GM21528 (cell line): ENCODE measurements at regions not wholly inside any gene's neighbourhood (a gene's known extent, or its start where the extent isn't known, plus 50 kb on each side); places are given as distances from the start of the nearest gene placed in this dataset.

ENCODE experiments used
- ATAC-seq: cut with Tn5 transposase; IDR thresholded peaks from one replicate; pipeline ENCODE4 v1.9.1; 2021; ENCODE audit warnings: mild to moderate bottlenecking, moderate library complexity; ENCODE audit not compliant: unreplicated experiment, low FRiP score

DNA sequence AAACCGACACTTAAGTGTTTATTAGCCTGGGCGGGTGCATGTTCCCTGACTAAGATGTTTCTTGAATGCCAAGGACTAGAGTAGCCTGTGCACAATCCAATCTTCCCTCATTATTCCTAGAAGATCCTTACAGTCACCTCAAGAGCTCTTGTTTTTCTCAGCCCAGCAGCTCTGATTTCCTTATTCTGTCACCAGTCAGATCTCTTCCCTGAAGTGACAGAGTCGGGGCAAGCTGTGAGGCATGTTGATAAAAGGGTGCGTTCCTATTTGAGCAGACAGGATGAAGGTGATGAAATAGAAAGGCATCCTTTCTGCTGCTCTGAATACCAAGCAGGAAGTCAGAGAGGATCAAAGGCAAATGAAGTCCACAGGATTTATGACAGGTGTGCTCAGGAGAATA is 125.6 kb upstream of the MCTP2 start:
- no peak for ATAC-seq

GRCh38 chr15:94100863-94101262 is 130.5 kb upstream of the MCTP2 start:
- no peak for ATAC-seq

DNA sequence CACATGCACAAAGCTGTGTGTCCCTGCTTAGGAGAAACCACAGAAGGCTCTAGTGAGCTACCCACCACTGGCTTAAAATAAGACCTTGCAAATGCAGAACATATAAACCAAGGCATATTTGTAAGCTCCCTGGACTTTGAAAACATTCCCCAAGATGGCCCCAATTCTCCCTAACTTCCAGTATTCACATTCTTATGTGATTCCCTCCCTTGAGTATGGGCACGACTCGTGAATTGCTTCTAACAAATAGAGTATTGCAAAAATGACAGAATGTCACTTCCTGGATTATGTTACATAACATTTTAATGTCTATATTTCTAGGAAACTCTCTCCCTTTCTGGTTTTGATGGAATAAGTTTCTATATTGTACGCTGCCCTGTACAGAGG is 131.8 kb upstream of the MCTP2 start:
- ATAC-seq: no peak

GRCh38 chr15:94098921-94099573 is 132.3 kb upstream of the MCTP2 start:
- ATAC-seq: no peak

DNA sequence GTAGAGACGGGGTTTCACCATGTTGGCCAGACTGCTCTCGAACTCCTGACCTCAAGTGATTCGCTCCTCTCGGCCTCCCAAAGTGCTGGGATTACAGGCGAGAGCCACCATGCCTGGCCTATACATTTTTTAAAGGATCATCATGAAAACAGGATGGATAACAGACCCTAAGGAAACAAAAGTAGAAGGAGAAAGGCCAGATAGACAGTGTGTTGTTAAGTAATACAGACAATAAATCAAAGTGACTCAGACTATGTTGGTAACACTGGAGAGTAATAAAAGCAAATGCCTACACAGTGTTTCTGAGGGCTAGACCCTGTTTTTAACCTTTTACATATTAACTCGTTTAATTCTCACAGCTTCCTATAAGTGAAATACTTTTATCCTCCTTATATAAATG is 133.8 kb upstream of the MCTP2 start:
- ATAC-seq: no peak

- no peak for ATAC-seq
These were observed 137.1 kb upstream of the MCTP2 start for GRCh38 chr15:94094310-94094709.

DNA sequence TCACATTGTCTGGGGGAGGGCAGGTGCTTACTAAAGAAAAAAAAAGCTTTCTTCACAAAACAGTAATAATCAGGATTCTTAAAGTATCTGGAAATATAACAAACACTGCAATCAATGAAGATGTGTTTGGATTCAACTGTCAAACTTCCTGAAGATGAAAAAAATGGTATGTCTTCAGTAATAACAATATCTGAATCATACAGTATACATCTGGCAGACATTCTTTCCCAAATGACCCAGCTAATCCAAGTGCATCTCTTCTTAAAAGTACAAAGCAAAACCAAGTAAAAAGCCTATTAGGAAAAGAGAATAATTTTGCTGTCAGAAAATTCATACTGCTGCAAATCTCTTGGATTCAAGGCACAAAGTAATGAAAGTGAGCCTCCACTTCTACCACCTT is 145.0 kb upstream of the MCTP2 start:
- no peak for ATAC-seq

DNA sequence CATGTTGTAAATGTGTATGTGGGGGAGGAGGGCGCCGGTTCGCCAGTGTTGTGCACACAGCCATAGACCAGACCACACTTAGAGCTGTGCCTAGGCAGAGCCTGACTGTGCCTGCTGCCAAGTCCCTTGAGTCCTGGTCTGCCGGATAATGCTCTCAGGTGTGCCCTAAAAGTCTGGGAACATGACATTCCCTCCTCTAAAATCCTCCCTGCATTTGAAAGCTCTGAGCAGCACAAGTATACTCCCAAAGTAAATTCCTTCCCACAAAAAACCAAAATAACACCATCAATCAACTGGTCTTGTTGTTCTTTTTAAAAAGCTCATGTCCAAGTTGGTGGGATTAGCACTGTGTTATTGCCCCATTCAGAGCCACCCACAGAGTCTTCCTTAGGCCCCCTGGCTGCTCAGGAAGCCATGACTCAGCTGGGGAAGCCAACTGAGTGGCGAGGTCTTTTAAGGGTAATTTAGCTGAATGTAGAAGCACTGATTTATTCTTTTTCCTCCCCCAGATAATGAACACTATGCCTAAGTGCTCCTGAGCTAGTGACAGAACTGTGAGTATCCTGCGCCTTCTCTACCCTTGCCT is 147.8 kb upstream of the MCTP2 start:
- ATAC-seq: no peak

- no peak for ATAC-seq
These were observed 149.5 kb upstream of the MCTP2 start for GRCh38 chr15:94081829-94082228.

DNA sequence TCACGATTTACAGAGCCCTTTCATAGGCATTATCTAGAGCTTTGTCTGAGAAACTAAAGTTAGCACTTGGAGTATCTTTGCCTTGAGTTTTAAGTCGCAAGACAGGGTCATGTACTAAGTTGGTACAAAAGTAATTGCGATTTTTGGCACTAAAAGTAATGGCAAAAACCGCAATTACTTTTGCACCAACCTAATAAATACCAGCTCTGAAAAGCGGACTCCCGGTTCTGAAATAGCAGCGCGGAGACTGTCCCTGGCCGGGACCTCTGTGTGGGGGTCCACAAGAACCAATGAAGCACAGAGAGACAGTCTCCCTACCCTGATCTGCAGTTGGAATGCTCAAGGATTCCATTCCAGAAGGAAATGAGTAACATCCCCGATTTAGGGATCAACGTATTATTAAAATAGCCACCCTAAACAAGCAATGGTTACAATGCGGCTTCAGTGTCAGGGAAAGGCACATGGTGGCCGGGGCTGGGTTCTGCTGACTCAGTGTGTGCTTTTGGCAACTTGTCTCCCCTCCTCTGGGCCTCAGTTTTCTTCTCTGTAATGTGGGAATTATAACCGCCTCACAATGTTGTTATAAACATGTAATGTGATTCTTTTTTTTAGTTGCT is 150.3 kb upstream of the MCTP2 start:
- ATAC-seq: no peak

- ATAC-seq: no peak
These were observed 150.9 kb upstream of the MCTP2 start for GRCh38 chr15:94080416-94080815.

DNA sequence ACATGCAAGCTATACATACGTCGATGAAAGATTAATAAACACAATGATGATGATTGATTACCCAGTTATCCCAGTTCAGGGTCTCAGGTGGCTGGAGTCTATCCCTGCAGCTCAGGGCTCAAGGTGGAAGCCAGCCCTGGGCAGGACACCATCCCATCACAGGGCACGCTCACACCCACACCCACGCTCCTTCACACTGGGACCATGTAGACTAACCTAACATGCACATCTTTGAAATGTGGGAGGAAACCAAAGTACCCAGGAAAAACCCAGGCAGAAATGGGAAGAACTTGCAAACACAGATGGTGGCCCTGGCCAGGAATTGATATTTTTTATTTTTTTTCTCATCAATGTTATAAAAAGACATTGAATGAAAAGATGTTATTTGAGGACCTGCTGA is 151.4 kb upstream of the MCTP2 start:
- no peak for ATAC-seq

- no peak for ATAC-seq
These were observed 151.9 kb upstream of the MCTP2 start for GRCh38 chr15:94079459-94079858.

DNA sequence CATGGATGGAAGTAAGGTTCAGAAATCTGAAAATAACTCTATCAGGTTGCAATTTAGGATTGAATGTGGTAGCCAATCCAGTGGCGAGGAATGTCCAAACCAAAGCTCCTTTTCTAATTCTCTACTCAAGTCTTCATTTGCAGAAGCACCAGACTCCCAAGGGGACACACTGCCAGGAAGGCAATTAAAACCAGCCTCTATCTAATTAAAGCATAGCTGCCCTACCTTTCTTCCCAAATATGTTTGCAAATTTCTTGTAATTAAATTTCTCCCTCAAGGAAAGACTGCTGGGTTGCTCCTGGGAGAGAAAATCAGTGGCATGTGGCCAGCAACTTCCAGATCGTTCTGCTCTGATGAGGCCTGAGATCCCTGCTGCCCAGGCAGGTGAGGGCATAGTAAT is 153.4 kb upstream of the MCTP2 start:
- no peak for ATAC-seq

GRCh38 chr15:94075349-94075748 is 156.0 kb upstream of the MCTP2 start:
- no peak for ATAC-seq

- no peak for ATAC-seq
These were observed 160.7 kb upstream of the MCTP2 start for GRCh38 chr15:94070356-94071295.

DNA sequence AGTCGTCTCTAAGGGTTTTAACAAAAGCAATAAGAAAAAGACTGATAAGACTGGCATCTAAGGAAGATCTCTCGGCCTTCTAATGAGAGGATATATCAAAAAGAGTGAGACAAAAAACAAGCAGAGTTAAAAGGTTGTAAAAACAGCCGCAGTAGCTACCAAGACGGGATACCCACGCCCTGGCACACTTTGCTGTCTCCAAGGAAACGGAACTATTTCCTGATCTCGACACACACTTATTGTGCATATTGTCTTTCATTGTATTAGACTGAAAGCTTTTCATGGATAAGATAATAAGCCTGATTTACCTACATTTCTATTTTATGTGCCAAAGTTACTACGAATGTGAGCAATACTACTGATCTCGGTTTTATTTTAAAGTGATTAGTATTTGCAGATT is 161.5 kb upstream of the MCTP2 start:
- no peak for ATAC-seq

DNA sequence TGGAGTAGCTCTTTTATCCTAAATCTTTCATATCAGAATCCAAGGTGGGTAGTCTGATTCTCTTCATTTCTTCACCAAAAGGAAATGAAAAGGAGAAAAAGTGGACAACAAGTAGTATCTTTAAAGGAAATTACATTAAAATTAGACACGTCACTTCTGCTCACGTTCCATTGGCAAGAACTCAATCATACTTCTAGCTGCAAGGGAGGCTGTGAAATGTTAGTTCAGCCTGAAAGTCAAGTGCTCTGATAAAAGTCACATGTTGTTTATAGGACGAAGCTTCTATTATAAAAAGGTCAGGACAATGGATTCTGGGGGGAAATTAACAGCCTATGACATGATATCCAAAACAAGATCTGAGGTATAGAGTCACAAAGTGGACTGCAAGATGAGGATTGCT is 164.6 kb upstream of the MCTP2 start:
- ATAC-seq: no peak

- no peak for ATAC-seq
These were observed 165.3 kb upstream of the MCTP2 start for GRCh38 chr15:94066046-94066445.

- ATAC-seq: no peak
These were observed 166.6 kb upstream of the MCTP2 start for GRCh38 chr15:94064676-94065313.

DNA sequence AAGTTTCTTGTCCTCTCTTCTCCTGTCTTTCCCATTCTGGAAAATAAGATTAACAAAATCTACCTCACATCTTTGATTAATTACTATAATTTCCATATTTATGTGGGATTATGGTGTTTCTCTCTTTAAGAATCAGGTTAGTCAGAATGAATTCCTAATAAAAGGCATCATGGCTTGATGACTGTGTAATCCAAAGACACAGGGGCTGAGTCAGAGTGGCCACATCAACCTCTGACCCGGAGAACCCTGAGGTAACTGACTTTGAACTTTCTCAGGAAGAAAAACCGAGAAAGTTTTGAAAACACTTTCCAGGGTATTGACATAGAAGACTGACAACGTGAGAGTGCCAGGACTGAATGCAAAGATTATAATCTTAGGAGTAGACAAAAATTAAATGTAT is 170.3 kb upstream of the MCTP2 start:
- ATAC-seq: no peak
